ENCODE measurements at regions not wholly inside any gene's neighbourhood (a gene's known extent, or its start where the extent isn't known, plus 50 kb on each side); places are given as distances from the start of the nearest gene placed in this dataset.
"Not testable (repeated sequence)": the region's sequence is repeated elsewhere in the genome, so short reads cannot be mapped to it uniquely, and the experiment has no call there.

- no TSS peak for BruUV-seq (replicated peaks)
- ATAC-seq (no peak), DNase-seq (ENCODE audit: low read depth, low spot score) (no peak)
- H3K9me3 ChIP-seq (ENCODE audit: control insufficient read depth, insufficient read depth, low read depth, low read length), result no peaks in the 10 kb centered on the region
- no peaks in the 10 kb centered on the region for H3K27me3 ChIP-seq (ENCODE audit: control insufficient read depth, insufficient read depth, low read length)
- H3K27ac ChIP-seq (ENCODE audit: low read length), result no peak overlapping the region
- H3K36me3 ChIP-seq (ENCODE audit: control insufficient read depth, insufficient read depth, low read length), result no peaks in the 10 kb centered on the region
- ChIA-PET CTCF (no interaction called here), POLR2A (no interaction called here)
- no peak overlapping the region for H3K4me3 ChIP-seq (ENCODE audit: low read depth in 2 of 2, low read length in 2 of 2)
- in situ Hi-C loops (cut with HindIII; ENCODE audit: low pct_unique_long_range_greater_than_20kb, low sequenced_read_pairs) (no loop called here), intact Hi-C loops (cut with micrococcal nuclease; ENCODE audit: unreplicated experiment) (no loop called here)
- no peaks in the 10 kb centered on the region for H3K4me1 ChIP-seq (ENCODE audit: control insufficient read depth, insufficient read depth, low read length)
- no peak for TF ChIP-seq TCF7L2 (IDR thresholded peaks at IDR 0.05; ENCODE audit: low read depth, low read length)
- no peak for TF ChIP-seq CTCF (IDR thresholded peaks at IDR 0.05)
- TF ChIP-seq SIN3A (IDR thresholded peaks at IDR 0.05; ENCODE audit: borderline replicate concordance, insufficient read depth, low read depth, low read length), result no peak
- TF ChIP-seq POLR2AphosphoS5 (IDR thresholded peaks at IDR 0.05; ENCODE audit: low read depth, low read length), result no peak
- TF ChIP-seq REST (IDR thresholded peaks at IDR 0.05; ENCODE audit: insufficient read depth in 1 of 2, low read depth in 2 of 2, low read length in 1 of 2), result no peak
Observed at GRCh38 chr6:22214314-22214713, 82.5 kb downstream of the PRL start.

- POLR2A ChIA-PET; in situ Hi-C loops (cut with HindIII; ENCODE audit: low pct_unique_long_range_greater_than_20kb, low sequenced_read_pairs); CTCF ChIA-PET: not testable (repeated sequence)
Observed at GRCh38 chr6:22215474-22215873, 81.4 kb downstream of the PRL start.

GRCh38 chr6:22218410-22218809 is 78.4 kb downstream of the PRL start:
- Histone ChIP-seq H3K9me3 (ENCODE audit: control insufficient read depth, insufficient read depth, low read depth, low read length) (no peaks in the 10 kb centered on the region), H3K27ac (ENCODE audit: low read length) (no peak overlapping the region), H3K36me3 (ENCODE audit: control insufficient read depth, insufficient read depth, low read length) (no peaks in the 10 kb centered on the region), H3K4me1 (ENCODE audit: control insufficient read depth, insufficient read depth, low read length) (no peaks in the 10 kb centered on the region), H3K4me3 (ENCODE audit: low read depth in 2 of 2, low read length in 2 of 2) (no peak overlapping the region), H3K27me3 (ENCODE audit: control insufficient read depth, insufficient read depth, low read length) (no peaks in the 10 kb centered on the region)
- BruUV-seq (replicated peaks), result no TSS peak
- DNase-seq (ENCODE audit: low read depth, low spot score) (no peak), ATAC-seq (no peak)
- intact Hi-C loops (cut with micrococcal nuclease; ENCODE audit: unreplicated experiment), result no loop called here
- in situ Hi-C loops (cut with HindIII; ENCODE audit: low pct_unique_long_range_greater_than_20kb, low sequenced_read_pairs), result no loop called here
- CTCF ChIA-PET, result no interaction called here
- no peak for TF ChIP-seq TCF7L2 (IDR thresholded peaks at IDR 0.05; ENCODE audit: low read depth, low read length)
- no peak for TF ChIP-seq SIN3A (IDR thresholded peaks at IDR 0.05; ENCODE audit: borderline replicate concordance, insufficient read depth, low read depth, low read length)
- no peak for TF ChIP-seq POLR2AphosphoS5 (IDR thresholded peaks at IDR 0.05; ENCODE audit: low read depth, low read length)
- no peak for TF ChIP-seq REST (IDR thresholded peaks at IDR 0.05; ENCODE audit: insufficient read depth in 1 of 2, low read depth in 2 of 2, low read length in 1 of 2)
- no peak for TF ChIP-seq CTCF (IDR thresholded peaks at IDR 0.05)
- POLR2A ChIA-PET, result no interaction called here

More at GRCh38 chr6:22215474-22215873, 81.4 kb downstream of the PRL start:
- H3K4me3 ChIP-seq (ENCODE audit: low read depth in 2 of 2, low read length in 2 of 2); H3K9me3 ChIP-seq (ENCODE audit: control insufficient read depth, insufficient read depth, low read depth, low read length); H3K4me1 ChIP-seq (ENCODE audit: control insufficient read depth, insufficient read depth, low read length); DNase-seq (ENCODE audit: low read depth, low spot score); H3K27ac ChIP-seq (ENCODE audit: low read length); ATAC-seq; H3K36me3 ChIP-seq (ENCODE audit: control insufficient read depth, insufficient read depth, low read length); intact Hi-C loops (cut with micrococcal nuclease; ENCODE audit: unreplicated experiment); BruUV-seq (replicated peaks); H3K27me3 ChIP-seq (ENCODE audit: control insufficient read depth, insufficient read depth, low read length): not testable (repeated sequence)
